ENCODE measurements at regions not wholly inside any gene's neighbourhood (a gene's known extent, or its start where the extent isn't known, plus 50 kb on each side); places are given as distances from the start of the nearest gene placed in this dataset.
"Not testable (repeated sequence)": the region's sequence is repeated elsewhere in the genome, so short reads cannot be mapped to it uniquely, and the experiment has no call there.

DNA sequence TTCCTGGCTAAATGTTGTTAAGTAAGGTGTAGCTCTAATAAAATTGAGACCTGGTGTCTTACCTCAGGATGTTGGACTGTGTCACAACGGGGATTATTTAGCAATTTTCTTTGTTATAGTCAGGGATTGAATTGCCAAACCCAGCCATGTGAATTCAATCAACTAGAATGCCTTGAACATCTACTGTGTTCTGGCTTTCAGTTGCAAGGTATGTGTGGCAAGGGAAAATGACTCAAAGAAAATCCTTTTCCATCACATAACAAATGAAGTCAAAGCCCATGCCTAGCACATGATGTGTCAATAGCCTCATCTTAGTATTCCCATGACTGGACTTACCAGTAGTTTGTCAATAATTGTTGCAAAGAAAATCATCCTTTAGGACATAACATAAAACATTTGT lies 519.8 kb upstream of the FLRT2 start:
- DNase-seq (ENCODE audit: low read depth), result no peak

- DNase-seq (ENCODE audit: low read depth), result no peak
Observed at GRCh38 chr14:85016496-85016895, 513.4 kb upstream of the FLRT2 start.

DNA sequence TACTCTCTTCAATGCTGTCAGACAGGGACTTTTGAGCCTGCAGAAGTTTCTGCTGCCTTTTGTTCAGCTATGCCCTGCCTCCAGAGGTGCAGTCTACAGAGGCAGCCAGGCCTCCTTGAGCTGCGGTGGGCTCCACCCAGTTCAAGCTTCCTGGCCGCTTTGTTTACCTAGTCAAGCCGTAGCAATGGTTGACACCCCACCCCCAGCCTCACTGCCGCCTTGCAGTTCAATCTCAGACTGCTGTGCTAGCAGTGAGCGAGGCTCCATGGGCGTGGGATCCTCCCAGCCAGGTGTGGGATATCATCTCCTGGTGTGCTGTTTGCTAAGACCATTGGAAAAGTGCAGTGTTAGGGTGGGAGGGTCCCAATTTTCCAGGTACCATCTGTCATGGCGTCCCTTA lies 506.1 kb upstream of the FLRT2 start:
- DNase-seq (ENCODE audit: low read depth), result not testable (repeated sequence)

GRCh38 chr14:85024931-85025330 lies 505.0 kb upstream of the FLRT2 start:
- DNase-seq (ENCODE audit: low read depth), result no peak

- DNase-seq (ENCODE audit: low read depth), result no peak
Observed at GRCh38 chr14:85027681-85028370, 502.1 kb upstream of the FLRT2 start.

- no peak for DNase-seq (ENCODE audit: low read depth)
Observed at GRCh38 chr14:85037411-85037810, 492.5 kb upstream of the FLRT2 start.

DNA sequence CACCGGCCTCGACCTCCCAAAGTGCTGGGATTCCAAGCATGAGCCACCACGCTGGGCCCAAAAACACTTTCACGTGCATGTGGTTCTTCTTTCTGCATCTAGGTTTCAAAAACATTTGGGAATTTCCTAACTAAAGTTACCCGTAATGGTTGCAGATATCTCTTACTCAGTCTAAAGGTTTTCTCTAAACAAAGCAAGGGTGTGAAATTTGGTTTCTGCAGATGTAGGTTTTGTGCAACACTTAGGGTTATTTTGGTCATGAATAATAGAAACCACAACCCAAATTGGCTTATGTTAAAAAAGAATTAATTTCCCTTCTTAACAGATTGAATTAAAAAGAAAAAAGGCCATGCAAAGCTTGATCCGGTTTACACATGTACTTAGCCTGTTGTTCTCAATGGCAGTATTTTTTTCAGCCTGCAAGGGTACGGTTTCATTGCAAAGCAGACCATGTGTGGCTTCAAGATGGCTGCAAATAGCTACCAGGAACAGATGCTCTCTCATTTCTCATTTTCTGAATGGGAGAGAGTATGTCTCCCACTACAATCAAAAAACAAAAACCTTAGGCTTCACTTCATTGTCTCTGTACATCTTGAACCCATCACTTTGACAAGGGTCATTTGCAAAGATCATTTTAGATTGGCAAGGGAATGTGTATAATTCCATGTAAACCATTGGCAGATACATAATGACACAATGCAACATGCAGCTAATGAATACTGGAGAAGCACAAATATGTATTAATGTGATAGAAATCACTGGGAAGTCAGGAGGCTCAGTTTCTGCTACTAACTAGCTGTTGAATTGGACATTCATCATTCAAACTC lies 491.2 kb upstream of the FLRT2 start:
- DNase-seq (ENCODE audit: low read depth), result no peak

DNA sequence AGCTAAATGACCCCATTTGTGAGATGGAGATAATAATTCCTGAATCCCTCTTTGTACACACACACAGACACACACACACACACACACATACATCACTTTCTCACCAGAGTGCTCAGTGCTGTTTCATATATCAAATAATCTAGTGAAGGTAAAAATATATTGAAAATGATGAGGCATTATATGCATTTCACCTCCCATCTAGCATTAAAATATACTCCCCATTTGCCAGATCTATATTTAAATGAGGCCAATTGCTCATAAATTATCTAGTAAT lies 490.7 kb upstream of the FLRT2 start:
- no peak for DNase-seq (ENCODE audit: low read depth)

GRCh38 chr14:85040046-85040685 lies 489.8 kb upstream of the FLRT2 start:
- DNase-seq (ENCODE audit: low read depth), result no peak

DNA sequence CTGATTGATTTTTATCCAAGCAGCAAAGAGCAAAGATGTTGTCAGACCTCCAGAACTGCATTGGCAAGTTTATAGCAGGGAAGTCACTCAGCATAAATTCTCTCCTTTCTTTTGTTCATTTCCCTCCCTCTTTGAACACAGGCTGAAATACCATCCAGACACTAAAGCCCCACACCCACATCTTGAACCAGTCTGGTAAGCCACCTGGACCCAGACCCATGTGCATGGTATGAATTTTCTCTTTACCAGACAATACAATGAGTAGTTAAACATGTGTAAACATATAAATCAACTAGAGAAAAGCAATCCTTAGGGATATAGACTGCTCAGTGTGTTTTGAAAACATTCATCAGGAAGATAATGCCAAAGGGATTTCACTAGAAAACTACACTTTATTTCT lies 488.3 kb upstream of the FLRT2 start:
- DNase-seq (ENCODE audit: low read depth), result no peak

DNA sequence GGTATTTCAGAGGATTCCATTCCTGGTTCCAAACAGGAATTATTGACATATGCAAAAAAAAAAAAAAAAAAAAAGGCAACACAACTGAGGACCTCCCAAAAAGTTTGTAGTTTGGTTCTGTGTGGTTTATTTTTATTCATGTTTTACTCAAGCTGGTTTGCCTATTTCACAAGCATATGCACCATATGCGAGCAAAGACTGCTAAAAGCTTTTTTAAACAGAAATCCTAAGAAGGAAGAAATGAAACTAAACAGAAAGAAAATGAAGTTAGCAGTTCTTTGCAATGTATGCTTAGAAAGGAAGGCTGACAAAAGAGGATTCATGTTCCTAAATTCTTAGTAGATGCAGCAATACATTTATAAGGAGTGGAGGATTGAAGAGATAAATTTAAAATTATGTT lies 487.6 kb upstream of the FLRT2 start:
- no peak for DNase-seq (ENCODE audit: low read depth)

GRCh38 chr14:85050180-85050579 lies 479.8 kb upstream of the FLRT2 start:
- DNase-seq (ENCODE audit: low read depth), result no peak

DNA sequence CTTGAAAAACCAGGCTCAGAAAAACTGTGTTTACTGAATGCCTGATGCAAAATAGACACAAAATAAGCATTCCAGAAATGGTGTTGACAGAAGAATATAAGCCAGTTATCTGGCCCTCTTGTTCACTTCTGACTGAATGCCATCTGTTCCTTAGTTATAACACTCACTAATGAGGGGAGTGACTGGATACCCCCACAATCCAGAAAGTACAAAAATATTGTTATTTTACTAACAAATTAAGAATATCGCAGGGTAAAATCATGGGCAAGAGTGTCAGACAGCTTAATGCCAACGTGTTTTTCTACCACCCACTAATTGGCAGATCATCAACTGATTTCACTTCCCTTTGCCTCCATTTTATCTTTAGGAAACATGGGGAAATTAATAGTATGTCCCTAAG lies 477.3 kb upstream of the FLRT2 start:
- no peak for DNase-seq (ENCODE audit: low read depth)

DNA sequence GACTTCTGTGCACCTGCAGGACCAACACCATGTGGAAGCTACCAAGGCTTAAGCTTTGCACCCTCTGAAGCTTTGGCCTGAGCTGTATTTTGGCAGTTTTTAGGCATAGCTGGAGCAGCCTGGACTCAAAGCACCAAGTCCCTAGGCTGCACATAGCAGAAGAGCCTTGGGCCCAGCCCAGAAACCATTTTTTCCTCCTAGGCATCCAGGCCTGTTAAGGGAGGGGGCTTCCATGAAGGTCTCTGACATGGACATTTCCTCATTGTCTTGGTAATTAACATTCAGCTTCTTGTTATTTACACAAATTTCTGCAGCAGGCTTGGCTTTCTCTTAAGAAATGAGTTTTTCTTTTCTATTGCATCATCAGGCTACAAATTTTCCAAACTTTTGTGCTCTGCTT lies 475.8 kb upstream of the FLRT2 start:
- no peak for DNase-seq (ENCODE audit: low read depth)

GRCh38 chr14:85056267-85056666 lies 473.7 kb upstream of the FLRT2 start:
- DNase-seq (ENCODE audit: low read depth), result no peak

- DNase-seq (ENCODE audit: low read depth), result no peak
Observed at GRCh38 chr14:85057221-85057620, 472.7 kb upstream of the FLRT2 start.

DNA sequence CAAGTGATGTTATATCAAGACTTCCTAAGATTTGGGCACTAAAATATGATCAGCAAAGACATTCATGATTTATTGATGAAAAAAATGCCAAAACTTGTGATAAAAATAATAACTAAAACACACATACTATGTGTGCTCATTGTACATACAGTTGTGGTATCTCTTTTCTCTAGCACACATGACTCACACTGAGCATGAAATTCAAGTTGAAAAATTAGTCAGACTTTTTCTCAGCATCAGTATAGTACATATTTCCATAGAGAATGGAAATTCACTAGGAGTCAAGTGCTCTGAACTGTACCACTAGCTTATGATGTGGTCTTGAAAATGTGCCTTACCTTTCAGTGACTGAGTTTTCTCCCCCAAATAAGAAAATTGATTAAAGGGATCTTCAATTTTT lies 471.8 kb upstream of the FLRT2 start:
- DNase-seq (ENCODE audit: low read depth), result no peak

DNA sequence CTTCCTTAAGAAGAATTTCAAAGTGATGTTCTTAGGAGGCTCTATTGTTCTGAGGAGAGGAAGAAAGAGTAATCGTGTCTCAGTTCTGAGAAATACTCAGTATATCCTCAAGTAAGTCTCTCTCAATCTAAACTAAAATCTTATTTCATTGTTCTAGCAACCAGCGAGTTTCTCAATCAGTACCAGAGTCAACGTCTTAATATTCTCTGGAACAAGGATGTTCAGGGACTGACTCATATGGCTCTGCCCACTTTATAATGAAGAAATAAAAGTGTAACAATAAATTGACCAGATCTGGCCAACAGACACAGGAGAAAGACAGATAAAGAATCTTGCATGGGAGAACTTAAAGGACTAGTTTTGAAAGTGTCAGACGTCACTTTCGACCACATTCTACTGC lies 469.8 kb upstream of the FLRT2 start:
- DNase-seq (ENCODE audit: low read depth), result no peak

DNA sequence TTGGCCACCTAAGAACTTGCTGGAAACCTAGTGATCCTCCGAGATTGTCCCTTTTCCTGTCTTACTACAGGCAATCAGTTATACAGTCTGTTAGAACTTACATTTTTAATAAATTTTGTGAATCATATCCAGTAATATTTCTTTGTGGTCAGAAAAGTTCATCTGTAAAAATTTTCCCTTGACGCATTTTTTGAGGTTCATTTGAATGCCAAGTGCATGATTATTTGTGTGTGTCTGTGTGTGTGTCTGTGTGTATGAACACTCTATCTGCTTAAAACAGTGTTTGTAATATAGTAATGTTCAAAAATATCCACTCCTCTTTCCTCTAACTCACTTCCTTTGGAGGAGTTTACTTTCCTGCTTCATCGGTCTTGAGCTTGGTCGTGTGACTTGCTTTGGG lies 468.7 kb upstream of the FLRT2 start:
- no peak for DNase-seq (ENCODE audit: low read depth)

- DNase-seq (ENCODE audit: low read depth), result no peak
Observed at GRCh38 chr14:85063747-85064146, 466.2 kb upstream of the FLRT2 start.

DNA sequence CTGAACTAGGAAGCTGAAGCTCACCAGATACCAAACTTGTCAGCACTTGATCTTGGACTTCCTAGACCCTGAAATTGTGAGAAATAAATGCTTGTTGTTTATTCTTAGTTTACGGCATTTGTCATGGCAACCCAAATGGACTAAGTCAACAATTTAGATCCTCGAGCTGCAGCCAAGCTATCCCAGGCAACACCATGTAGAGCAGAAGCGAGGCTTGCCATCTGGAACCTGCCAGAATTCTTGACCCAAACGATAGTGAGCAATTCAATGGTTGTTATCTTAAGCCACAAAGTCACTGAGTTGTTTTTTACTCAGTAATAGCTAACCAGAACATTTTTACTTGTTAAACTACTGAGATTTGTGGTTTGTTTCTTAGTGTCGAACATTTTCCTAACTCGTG lies 458.5 kb upstream of the FLRT2 start:
- no peak for DNase-seq (ENCODE audit: low read depth)

DNA sequence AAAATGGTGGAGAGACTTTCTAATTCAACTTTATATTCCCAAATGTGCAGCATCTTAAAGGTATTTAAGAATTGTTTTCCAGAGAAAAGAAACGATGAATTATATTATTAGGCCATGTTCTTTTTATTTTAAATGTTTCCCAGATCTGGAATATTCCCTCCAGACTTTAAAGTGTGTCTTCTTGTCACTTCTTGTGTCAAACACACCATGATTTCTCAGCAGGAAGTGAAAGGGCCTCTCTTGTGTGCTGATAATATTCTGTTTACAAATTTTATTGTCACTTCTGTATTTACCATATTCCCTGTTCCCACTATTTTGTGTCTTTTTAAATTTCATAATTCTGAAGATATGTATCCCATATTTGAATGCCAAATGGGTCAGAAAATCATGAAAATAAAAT lies 455.0 kb upstream of the FLRT2 start:
- DNase-seq (ENCODE audit: low read depth), result no peak

DNA sequence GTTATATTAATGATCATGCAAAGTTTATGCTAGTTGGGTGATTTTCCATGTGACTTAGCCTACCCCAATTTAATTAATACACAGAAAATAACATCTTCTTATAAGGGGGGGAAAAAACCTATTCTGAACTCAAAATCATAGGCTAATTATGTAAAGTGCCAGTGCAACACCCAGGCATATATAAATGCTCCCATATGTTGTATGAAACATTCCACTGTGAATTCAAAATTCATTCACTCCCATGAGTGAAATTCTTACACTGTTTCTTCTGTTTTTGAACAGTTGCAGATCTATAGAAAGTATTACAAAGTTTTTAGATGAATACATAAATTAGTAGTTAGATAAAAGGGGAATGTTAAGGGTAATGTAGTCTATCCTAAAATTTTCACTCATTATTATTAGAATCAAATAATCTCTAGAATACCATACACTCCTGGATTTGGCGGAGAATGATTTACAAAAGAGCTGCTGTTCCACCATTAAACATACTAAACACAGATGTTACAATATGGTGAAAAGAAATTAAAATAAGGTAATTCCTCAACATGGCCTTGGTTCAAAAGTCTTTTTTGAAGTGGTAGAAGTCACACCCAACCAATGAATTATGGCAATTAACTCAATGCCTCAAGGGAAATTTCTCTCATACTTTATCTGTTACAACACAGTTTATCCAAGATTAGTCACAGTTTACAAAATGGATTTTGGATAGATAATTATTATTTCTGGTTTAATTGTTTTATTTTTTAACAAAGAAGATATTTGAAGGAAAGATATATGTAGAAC lies 454.1 kb upstream of the FLRT2 start:
- no peak for DNase-seq (ENCODE audit: low read depth)
